GM19395 (cell line): ENCODE measurements at regions not wholly inside any gene's neighbourhood (a gene's known extent, or its start where the extent isn't known, plus 50 kb on each side); places are given as distances from the start of the nearest gene placed in this dataset.
A peak's percentile ranks its signal among the peaks of the same experiment; 100 is the strongest.

Experiments used
- ATAC-seq: cut with Tn5 transposase; IDR thresholded peaks from one replicate; pipeline ENCODE4 v1.9.1; 2021; ENCODE audit warnings: mild to moderate bottlenecking, moderate library complexity; ENCODE audit not compliant: unreplicated experiment

- ATAC-seq, result no peak
Measured at GRCh38 chr6:87909849-87910248, 137.8 kb upstream of the SPACA1 start.

- ATAC-seq, result no peak
Measured at GRCh38 chr6:87908978-87909811, 138.4 kb upstream of the SPACA1 start.

GRCh38 chr6:87907521-87907920, 140.1 kb upstream of the SPACA1 start:
- peak; percentile 47 for ATAC-seq

DNA sequence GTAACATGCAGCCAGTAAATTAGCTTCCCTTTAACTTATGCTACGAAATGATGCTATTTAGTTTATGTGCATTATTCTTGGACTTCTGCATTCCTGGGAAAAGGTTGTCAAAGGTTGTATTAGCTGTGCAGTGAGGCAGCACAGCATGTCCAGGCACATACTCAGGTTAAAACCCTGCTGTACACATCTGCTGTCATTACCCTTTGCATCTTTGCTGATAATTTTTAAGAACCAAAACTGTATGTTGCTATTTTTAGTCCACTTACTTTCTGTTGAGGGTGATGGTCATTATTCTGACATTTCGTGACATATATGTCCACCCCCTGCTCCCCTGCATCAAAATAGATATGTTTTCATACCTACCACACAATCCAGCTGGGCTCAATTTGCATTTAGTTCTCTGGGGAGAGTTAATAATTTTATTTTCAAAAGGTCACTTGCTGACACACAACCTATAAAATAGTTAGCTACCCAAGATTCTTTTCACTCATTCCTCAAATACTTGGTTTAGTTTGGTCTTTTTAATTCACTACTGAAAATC, 142.5 kb upstream of the SPACA1 start:
- peak; percentile 87 for ATAC-seq

DNA sequence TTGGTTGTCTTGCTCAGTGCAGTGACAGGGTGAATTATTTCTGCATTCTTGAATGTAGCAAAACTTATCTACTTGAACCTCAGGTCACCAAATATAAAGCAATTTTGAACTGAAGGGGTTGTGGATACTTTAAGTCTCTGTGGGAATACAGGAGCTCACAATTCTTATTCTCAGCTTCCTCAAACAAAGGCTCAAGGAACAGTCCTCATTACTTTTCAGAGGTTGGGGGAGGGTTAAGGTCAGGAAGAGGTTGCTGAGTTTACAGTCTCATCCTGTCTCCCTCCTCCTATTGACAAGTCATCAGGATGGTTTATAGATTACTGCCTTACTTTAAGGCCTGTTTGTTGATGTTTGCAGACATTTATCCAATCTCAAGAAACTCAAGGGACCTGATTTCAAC, 143.6 kb upstream of the SPACA1 start:
- ATAC-seq, result no peak

- no peak for ATAC-seq
Measured at GRCh38 chr6:87903323-87903722, 144.3 kb upstream of the SPACA1 start.

DNA sequence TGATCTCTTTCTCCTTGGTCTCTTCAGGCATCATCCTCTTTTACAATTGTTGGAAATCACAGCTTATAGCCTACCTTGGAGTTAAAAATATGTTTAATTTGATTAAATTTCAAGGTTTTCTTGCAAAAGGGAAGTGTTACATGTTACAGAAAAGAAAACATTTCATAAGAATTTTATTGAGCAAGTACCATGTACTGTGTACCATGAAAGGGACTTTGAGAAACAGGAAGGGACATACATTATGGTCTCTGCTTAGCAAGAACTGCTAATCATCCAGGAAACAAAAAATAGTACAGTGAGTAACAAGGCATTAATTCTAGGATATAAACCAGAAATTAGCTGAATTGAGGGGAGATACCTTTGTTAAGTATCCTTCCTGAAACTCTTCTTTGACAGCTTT, 145.3 kb upstream of the SPACA1 start:
- no peak for ATAC-seq

DNA sequence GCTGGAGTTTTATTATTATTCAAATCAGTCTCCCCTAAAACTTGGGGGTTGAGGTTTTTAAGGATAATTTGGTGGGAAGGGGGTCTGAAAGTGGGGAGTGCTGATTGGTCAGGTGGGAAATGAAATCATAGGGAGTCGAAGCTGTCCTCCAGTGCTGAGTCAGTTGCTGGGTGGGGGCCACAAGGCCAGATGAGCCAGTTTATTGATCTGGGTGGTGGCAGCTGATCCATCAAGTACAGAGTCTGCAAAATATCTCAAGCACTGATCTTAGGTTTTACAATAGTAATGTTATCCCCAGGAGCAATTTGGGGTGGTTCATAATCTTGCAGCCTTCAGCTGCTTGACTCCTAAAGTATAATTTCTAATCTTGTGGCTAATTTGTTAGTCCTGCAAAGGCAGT, 146.0 kb upstream of the SPACA1 start:
- no peak for ATAC-seq

DNA sequence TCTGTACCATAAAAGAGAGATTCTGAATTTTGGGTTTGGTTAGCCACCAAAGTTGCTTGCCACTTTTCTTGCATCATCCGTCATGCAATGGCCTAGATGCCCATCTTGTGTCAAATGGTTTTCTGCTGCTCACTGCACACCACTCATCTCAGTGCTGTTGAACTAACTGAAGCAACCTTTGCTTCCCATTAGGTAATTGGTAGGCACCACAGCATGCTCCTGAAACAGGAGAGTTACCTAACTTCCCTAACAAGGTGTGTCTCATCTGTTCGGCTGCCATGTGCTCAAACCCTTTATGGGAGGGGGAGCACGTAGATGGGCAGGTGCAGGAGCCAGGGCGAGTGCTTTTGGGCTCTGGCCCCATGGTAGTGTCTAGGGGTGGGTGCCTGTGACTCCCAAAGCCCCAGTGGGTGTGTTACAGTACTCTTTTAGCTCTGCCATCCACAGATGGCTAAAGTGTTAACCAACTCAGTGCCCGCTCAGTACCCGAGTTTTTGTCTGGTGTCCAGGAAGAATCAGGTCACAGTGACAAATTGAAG, 147.4 kb upstream of the SPACA1 start:
- ATAC-seq, result no peak

- no peak for ATAC-seq
Measured at GRCh38 chr6:87899499-87900147, 148.0 kb upstream of the SPACA1 start.

GRCh38 chr6:87897663-87898062, 150.0 kb upstream of the SPACA1 start:
- no peak for ATAC-seq

GRCh38 chr6:87897013-87897412, 150.6 kb upstream of the SPACA1 start:
- ATAC-seq, result no peak

DNA sequence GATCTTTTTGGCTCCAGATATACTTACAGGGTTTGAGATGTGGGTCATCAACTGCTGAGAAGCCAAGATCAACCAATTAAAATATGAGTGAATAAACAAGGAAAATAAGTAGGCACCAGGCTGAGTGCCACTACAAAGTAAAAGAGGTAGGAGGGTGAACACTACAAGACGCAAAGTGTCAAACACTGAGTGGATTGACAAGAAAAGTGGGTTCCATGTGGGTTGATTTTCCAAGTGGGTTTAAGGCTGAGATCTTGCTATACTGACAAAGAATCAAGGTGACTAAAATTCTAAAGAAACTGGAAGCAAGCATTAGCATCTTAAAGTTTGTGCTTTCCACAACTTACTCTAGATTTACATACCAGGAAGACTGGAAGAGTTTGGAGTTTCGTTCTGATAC, 160.4 kb upstream of the SPACA1 start:
- no peak for ATAC-seq

- no peak for ATAC-seq
Measured at GRCh38 chr6:87884203-87884602, 163.4 kb upstream of the SPACA1 start.

DNA sequence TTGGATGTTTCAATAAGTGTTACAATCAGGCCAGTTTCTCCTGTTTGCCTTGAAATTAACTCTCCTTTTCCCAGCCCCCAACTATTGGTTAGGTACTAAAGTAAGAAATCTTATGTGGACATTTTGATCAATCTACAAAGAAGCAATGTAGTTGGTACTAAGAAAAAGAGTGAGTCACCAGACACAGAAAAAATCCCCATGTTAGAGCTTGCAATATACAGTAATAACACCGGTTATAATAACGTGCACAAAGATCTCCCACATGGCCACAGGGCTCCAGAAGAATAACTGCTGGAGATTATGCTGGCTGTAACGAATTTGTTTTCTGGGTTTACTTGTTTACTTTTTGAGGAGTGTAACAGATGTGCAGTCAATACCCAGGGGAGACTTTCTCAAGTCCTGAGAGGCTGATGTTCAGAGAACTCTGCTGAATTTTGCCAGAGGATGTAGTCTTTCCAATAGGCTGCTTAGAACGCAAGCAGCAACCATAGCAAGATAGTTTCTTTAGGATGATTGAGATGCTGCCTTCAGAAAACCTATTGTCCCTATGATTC, 166.2 kb upstream of the SPACA1 start:
- no peak for ATAC-seq

DNA sequence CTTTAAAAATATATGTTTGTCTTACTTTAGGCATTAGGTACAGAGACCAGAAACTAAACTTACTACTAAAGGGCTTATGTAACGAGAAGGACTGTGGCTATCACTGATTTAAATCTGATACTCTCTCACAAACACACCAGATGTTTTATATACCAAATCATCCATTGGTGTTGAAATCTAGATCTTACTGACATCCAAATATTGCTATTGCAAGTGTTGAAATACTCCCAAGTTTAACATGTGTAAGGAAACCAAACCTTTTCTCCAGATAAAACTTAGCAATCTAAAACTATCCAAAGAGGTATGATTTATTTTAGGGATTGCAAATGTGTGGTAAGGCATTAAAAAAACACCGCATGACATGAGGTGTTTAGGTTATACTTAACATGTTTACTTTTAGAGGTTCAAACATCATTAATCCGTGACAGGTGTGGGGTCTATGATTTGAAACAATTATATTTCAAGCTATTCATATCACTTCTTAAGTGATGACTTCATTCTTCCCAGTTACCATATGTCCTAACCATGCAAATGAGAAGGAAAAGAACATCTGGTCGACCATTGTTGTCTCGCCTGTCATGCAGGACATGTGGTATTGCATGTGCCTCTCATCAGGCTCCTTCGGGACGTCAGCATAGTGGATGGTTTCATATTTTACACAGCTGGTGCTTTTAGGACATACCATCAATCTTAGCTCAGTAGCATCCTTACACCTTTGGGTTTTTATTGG, 168.3 kb upstream of the SPACA1 start:
- peak; percentile 76 for ATAC-seq

DNA sequence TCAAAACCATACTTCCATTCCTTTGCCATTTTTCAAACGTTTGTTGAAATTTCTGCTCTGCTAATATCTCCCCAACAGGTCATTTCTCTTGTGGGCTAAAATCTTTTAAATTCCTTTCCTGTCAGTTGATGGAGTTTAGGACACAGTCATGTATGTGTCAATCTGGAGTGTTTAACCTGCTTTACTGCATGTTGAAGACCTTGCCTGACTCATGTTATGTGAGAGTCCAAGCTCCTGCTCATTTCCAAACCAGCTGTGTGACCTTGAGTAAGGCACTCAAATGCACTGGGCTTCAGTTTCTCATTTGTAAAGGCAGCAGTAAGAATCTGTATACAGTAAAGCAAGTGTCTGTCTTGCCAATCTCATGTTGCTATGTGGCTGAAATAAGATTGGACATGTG, 171.9 kb upstream of the SPACA1 start:
- no peak for ATAC-seq

GRCh38 chr6:87873556-87873955, 171.5 kb upstream of the AKIRIN2 start:
- no peak for ATAC-seq

GRCh38 chr6:87870556-87870955, 168.5 kb upstream of the AKIRIN2 start:
- ATAC-seq, result no peak

DNA sequence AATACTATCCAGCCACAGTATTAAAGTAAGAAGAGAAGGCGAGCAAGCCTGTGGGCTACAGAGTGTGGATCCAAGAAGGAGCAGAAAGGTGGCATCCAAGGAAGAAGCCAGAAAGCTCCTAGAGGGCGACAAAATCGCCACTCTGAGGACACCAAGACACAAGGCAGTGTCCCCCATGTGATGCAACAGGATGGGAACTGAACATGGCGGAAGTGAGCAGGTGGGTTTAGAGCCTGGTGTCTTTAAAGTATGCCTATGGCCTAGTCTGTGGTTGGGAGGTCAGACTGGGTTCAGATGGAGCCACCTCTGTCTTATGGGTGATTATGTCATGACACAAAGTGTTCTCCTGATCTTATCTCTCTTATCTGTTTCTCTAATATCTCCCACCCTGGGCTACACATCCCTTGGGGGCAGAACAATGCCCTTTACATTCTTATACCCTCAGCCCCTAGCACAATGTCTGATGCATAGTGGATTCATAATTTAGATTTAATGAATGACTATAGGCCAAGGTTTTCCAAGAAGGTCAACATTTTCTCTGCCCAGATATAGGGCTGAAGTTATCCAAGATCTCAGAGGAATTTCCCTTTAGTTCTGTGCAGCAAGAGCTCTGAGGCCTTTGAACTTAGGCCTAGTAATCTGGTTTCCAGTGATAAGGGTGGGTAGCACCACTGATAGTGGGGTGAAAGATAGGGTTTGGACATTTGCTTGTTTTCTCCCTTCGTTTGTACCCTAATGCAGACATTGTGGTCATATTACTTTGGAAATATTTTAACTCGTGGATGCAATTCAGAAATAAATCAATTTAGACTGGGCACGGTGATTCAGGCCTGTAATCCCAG, 167.3 kb upstream of the AKIRIN2 start:
- no peak for ATAC-seq
